ENCODE measurements at regions not wholly inside any gene's neighbourhood (a gene's known extent, or its start where the extent isn't known, plus 50 kb on each side); places are given as distances from the start of the nearest gene placed in this dataset.

DNA sequence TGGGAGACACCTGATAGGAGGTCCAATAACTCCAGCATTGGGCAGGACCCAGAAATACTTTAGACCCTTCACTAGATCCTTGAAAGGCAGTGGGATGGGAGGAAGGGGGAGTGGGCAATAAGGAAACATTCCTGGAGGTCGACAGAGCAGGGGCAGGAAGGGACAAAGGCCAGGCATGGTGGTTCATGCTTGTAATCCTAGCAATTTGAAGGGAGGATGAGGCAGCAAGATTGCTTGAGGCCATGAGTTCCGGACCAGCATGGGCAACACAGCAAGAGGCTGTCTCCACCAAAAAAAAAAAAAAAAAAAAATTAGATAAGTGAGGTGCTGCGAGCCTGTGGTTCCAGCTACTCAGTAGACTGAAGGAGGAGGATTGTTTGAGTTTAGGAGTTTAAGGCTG is 134.9 kb downstream of the JCAD start:
- no peak for DNase-seq

DNA sequence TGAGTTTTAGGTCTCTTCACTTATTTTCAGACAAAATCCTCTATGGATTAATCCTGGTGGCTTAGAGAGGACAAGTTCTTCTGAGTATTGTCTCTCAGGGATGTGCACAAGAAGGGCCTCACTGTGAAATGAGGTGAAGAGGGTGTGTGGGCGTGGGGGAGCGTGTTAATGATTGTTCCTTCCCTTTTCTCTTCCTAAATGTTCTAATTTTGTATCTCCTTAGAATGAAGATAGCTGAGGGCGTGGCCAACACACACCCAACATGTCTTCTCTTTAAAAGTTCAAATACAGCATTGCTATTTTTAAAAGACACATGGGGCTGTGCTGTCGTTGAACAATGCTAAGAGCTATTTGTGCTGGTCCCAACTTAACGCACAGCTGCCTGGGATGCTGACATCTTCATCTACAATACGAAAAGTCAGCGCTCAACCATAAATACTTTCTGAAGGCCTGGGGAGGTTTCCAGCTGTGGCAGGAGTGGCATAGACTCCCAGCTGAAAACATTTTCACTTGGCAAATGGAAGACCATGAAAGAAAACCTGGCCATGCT is 135.9 kb downstream of the JCAD start:
- no peak for DNase-seq

DNA sequence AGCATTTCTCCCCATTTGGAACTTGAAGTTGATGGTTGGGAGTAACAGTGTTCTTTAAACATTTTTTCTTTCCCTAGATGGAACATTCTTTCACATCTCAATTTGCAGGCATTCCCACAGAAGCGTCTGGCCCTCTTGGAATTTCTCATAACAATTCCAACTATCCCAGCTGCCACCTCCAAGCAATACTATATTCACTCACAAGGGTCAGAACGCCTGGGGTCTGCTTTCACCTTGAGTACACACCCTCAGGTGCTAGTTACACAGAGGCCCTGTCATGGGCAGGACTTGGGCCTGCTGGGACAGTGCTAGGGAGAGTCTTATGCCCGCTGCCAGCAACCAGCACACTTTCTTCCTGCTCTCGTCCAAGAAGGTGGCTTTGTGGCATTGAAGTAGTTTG is 136.5 kb downstream of the JCAD start:
- DNase-seq = no peak

DNA sequence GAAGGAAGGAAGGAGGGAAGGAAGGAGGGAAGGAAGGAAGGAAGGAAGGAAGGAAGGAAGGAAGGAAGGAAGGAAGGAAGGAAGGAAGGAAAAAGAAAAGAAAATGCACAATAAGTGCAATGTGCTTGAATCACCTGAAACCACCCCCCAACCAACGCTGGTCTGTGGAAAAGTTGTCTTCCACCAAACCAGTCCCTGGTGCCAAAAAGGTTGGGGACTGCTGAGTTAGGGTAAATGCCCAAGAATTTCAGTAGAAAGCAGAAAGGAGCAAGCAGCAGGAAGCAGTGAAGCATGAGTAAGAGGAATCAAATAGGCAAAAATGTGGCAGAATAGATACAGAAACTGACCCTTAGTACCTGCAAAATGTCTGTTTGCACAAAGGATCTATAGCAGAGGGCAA is 137.2 kb downstream of the JCAD start:
- DNase-seq = no peak

DNA sequence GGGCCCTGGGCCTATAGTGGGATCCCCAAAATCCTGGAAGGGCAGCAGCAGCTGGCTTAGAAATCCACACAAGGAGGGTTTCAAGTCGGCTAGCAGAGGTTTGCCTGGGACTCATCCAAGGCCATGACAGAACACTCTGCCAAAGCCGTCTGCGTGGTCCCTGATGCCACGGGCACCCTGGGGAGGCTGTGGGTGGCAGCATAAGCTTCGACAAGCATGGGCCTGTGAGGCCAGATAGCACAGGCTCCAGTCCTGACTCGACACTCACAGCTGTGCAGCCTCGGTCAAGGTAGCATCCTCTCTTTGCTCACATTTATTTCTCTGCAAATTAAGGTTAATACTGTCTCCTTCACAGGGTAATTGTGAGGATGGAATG is 138.3 kb downstream of the JCAD start:
- DNase-seq = no peak

DNA sequence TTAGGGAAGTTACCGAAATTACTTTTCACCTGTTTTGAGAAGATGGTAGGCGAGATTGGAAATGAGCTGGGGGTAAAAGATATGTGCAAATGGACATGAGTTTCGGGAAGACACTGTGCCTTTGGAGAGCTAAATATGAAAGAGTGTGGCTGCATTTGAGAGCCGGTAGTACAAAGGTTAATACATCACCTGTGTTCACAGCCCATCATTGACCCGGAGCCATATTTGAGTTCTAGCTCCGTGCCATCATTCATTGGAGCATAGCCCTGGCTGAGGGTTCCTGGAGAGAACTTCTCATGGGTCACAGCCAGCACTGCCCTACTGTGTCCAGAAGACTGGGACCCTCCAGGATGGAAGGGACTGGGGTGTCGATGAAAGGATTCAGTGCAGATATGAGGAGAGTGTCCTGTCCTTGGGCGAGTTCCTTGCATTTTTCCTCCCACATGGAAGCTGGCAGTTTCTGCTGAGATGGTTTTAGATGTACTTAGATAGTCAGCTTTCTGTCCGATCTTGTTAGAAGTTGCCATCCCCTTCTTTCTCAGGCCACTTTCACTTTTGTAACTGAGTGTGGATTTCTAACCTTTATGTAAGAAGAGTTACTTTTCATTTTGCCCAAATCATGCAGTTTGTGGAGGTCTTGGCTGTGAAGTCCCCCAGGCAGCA is 138.8 kb downstream of the JCAD start:
- no peak for DNase-seq

DNA sequence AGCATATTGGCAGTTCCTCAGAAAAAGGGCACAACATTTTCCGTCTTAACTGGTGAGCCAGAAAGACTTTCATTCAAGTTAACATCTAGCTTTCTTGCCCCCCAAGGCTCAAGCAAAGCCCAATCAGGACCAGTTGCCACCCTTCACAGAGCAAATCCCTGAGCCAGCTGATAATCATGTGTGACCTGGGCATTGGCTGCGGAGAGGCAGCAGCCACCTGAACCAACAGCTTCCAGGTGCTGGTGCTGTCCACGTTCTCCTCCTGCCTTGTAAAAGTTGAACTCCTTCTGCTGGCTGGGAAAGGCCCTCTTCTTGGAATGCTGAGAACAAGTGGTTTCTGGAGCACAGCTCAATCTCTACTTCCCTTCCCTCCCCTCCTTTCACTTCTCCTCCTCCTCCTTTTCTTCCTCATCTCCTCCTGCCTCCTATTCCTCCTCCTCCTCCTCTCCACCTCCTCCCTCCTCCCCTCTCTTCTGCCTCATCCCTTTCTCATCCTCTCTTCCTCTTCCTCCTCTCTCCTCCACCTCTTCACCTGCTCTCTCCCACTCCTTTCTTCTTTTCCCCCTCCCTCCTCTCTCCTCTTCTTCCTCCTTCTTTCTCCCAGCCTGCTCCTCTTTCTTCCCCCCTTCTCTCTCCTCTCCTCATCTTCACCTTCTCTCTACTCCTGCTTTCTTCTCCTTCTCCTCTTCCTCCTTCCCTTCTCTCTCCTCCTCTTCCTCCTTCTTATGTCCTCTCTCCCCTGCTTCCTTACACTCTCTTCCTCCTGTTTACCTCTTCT is 140.6 kb downstream of the JCAD start:
- no peak for DNase-seq

DNA sequence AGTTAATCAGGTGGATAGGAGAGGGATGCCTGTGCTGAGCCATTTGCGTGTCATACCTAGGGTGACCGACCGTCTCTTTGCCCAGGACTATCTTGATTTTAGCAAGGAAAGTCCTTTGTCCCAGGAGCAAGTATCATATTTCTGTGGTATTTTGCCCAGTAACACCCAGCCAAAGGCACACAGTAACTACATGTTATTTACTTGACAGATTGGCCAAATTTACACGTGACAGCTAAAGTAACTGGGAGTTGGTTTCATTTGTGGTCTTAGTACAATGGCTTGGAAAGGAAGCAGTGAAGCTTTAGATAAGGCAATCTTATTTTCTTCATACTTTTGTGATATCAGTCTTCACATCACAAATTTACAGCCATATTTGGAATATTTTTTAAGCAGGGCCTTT is 142.1 kb downstream of the JCAD start:
- no peak for DNase-seq

DNA sequence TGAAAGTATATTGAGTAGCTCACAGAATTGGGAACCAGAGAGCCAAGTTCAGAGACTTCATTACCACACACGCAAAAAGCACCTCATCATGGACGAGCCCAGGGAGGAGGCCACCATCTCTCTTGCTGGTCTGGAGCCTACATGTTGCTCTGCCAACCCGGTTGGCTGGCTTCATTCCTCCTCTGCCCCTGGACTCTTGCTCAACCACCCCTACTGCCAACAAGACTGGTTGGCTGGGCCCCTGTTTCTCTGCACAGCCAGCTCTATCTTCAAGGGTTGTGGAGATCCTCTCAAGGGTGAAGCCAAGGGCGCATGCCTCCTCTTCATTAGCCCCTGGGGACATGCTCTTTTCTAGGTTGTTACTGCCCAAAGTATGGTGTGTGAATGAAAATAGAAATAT is 142.7 kb downstream of the JCAD start:
- no peak for DNase-seq

DNA sequence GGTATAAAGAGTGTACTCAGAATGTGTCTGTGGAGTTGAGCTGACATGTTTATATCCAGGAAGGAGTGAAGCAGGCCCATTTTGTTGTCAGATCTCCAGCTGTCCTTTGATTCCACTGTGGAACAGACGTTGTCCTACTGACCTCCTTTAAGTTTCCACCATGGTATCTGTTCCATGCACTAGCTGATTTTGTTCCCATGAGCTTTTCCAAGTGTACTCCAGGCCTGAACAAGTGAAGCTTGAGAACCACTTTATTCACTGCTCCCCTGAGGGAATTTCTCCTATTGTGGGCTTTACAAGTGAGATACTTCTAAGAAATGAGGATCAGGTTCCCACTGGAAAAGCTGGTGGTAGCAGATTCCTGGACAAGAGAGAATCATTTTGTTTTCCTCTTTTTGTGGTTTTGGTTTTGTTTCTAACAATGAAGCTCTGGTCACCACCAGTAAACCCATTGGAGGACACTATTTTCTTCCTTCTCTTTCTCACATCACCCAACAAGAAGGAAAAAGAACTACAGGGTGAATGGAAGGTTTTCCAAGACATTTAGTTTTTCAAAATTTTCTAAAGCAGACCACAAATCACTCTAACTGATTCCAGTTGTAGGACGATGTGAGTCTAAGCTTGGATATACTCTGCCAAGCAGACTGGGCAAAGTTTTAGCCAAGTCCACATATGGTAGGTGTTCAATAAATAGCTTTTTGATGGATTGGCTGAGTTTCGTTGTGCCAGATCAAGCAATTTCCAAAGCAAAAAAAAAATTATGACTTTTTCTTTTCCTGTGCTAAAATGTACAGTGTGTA is 144.2 kb downstream of the JCAD start:
- no peak for DNase-seq

DNA sequence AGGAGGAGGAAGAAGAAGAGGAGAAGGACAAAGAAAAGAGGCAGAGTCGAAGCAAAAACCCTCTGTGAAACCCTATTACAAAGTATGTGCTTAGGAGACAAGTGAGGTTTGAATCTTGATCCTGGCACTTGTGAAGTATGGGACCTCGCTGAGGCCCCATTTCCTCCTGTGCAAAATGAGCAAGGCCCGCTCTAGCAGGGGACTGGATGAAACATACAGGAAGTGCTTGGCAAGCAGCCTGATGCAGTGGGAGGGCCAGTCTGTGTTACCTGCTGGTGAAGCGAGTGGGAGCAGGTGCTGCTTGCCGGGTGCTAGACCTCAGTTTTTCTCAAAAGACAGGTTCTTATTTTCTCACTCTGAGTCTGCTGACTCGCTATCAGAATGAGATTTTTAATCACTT is 150.4 kb downstream of the JCAD start:
- no peak for DNase-seq

DNA sequence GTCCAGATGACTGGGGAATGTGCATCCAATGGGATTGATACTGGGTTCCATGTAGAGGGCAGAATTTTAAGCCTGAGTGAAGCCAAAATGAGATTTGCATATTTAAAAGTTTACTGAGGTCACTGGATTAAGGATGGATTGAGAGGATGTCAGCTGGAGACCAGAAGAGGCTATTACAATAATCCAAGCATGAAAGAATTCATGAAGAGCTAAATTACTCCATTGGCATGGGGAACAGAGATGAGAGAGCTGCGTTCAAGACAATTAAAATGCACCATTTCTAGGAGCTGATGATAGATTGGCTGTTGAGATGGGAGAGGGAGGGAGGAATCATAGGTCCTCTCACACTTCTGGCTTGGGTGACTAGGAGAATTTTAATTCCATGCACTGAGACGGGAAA is 158.5 kb downstream of the JCAD start:
- no peak for DNase-seq

DNA sequence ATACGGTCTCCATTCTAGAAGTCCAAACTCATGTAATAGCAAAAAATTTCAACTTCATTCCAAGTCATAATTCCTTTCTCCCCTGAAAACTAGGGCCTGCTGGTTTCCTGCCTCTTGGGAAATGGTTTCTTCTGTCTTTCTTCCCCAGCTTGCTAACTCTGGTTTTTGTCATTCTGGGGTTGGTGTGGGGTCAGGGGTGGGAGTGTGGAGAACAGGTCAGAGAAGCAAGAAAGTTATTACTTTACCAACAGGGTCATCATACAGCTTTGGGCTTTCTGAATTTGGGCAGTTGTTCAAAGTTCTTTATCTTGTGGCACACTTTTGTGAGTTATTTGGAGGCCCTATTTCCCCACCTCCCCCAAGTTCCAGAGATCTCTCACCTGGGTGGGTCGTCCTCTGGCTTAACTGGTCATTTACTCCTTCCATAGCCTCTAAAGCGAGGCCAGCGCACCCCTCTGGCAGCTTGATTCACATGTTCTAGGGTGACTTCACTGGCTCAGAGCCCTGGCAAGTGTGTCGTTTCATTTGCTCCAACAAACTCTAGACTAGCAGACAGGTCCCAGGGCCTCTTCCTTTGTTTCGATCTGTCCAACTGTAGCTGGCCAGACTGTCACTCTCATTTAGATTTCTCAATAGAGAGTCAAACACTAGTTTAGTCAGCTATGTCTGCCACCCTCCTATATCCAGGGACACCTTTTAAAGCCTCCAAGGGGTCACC is 161.2 kb downstream of the JCAD start:
- DNase-seq = no peak

DNA sequence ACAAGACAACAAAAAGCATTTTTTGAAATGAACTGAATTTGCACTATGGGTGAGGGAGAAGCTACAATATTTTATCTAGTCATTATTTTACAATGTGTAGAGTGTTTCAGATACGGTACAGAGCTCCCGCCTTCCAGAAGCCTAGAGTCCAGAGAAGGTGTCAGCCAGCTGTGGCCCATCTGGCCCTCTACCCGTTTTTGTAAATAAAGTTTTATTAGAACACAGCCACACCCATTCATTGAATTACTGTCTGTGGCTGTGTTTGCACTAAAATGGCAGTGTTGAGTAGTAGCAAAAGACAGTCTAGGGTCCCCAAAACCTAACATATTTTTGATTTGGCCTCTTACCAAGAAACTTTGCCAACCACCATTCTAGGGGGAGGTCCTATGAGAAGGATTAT is 162.0 kb downstream of the JCAD start:
- DNase-seq = no peak

DNA sequence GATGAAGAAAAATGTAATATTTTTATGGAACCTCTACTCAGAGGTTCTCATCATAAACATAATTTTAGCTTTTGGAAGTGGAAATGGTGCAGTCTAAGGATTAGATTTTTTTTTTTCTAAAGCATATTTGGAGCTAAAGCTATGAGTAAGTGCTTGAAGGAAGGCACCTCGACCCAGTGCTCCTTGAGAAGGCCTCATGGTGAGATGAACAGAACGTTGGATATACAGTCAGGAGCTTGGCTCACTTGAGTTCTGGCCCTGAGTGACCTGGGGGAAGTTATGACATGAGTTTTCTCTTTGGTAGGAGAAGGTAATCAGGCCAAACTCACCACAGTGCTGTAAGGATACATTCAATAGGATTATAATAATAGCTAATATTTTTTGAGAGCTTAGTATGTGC is 163.3 kb downstream of the JCAD start:
- DNase-seq = no peak

DNA sequence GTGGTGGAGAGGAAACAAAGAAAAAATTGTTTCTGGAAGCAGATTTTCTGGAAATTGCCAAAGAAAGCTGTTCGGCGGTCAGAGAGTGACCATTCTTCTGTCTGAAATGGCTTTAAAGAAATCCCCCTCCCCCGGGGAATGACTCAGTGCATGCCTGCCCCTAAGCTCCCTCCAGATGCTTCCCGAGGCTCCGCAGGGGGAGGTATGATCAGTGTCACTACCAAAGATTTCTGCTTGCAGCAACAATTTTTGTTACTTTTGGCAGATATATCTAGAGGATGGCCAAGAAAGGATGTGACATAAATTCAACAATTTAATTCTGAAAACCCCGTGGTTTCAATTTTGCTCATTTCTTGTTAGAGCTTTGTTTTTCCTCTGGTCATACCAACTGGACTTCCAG is 163.9 kb downstream of the JCAD start:
- no peak for DNase-seq

DNA sequence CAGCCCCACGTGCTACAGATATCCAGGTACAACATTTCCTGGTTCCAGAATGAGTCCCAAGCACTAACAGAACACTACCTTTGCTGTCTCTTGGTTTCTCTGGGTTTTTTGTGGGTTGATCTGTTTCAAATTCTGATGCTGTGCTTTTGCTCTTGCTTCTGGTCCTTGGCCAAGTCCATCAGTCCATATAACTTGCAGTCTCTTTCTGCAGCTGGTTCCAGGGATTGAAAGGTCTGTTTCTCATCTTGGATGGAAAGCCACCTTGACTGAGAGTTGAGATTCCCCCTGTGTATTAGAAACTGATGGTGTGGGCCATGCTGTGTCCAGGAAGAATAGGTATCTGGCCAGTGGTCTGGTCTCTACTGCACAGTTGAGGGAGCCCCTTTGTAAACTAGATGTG is 171.1 kb downstream of the JCAD start:
- no peak for DNase-seq

DNA sequence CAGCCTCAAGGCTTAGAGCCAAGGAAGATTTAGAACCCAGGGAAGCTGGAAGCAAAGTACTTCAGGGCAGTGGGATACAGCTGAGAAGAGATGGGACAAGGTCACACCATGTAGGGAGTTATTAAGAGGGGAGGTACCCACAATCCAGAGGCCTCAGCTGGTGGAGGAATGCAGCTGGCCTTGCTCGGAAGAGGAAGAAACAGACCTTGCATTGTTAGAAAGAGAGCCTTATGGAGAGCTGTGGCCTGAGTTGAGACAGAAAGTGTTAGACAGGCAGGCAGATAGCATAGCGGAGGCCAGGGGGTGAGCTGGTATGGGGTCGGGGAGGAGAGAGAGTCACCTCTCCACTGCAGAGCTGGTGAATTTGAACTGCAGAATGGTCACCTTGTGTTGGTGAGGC is 173.1 kb downstream of the JCAD start:
- no peak for DNase-seq

DNA sequence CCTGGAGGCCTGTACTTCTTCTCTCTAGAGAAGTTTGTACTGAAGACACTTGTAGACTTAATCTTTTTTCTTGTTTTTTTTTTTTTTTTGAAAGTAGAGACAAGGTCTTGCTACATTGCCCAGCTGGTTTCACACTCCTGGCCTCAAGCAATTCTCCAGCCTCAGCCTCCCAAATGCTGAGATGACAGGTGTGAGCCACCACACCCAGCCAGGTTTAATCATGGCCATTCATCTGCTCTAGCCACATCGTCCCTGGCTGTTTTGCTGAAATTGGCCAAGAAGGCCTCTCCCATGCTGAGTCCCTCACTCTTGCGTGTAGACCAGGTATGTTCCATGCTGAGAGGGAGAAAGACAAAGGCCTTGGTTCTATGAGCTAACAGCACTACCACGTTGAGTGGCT is 176.2 kb downstream of the JCAD start:
- no peak for DNase-seq

DNA sequence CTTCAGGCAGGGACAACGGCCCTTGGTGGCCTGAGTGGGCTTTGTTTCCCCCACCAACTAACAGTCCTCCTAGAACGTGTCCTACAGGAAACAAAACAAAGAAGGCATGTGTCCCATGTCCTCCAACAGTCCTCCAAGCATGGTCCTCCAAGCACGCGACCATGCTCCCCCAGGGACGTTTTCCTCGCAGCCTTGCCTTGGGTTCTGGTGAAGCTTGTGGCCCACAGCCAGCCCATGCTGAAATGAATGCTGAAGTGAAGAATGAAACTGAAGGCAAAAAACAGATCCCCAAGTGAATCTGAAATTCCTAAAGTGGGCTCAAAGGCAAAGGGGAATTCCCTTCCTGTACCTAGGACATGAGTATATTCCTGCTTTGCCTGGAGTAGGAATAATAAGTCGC is 176.6 kb downstream of the JCAD start:
- DNase-seq = no peak

DNA sequence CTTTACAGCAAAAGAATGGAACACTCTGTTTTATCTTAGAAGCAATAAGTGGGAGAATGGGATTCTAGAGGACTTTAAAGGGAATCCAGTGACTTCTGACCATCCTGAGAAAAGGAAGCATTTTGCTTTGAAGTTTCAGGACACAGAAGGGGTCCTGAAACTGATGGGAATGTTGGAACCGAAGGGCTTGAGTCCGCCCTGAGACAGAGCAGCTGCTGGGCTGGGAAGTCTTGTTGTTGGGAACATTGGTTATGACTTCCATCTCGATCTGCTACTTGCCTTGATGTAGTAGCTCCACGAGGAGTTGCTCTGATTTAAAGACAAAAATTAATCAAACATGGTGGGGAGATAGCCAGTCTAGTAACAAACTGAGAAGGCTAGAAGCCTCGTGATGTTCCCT is 177.6 kb downstream of the JCAD start:
- no peak for DNase-seq

DNA sequence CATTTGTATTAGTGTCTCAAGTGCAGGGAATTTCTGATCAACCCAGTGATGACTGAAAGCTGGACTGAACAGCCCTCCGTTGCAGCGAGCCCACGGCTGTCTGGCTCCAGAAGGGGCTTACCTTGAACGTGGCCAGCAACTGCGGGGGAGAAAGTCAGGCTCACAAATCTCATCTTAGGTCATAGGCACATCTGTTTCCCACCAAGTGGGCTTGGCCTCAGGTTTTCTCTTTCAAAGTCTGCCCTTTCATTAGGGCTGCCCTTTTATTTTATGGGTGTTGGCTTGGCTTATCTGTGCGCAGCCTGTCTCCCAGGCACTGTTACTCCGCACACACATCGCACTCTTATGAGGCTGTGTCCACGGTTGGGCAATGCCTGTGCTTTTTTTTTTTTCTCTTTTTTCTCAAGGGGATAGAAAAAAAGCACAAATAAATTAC is 178.0 kb downstream of the JCAD start:
- no peak for DNase-seq

DNA sequence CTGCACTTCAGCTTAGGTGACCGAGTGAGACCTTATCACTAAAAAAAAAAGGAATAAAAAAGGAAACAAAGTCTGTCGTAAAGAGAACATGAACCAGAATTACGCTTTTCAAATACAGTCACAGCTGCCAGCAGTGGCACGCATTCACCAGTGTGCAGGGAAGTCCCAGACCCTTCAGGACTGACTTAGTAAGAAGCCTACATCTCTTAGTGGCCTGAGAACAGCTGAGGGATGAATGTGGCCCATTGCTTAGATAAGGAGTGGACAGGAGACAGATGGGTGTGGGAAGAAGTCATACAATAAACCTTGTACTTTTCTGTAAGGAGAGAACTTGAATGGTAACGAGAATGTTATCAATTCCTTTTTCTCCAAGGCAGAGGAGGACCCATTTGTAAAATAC is 178.5 kb downstream of the JCAD start:
- no peak for DNase-seq
